MM.1S (cell line): ENCODE measurements at regions not wholly inside any gene's neighbourhood (a gene's known extent, or its start where the extent isn't known, plus 50 kb on each side); places are given as distances from the start of the nearest gene placed in this dataset.

Experiments
- CTCF ChIP-seq: fragments of 300-600 bp; sonication (generic); IDR thresholded peaks from 2 replicates; pipeline ENCODE4 v1.5.1; 2016; ENCODE audit warnings: antibody characterized with exemption, low read length, mixed read lengths
- EZH2 ChIP-seq: fragments of 300-600 bp; sonication (generic); optimal IDR thresholded peaks from 2 replicates; pipeline ENCODE3; 2017; ENCODE audit warnings: low read depth, mild to moderate bottlenecking, antibody characterized with exemption, low read length, mixed read lengths

DNA sequence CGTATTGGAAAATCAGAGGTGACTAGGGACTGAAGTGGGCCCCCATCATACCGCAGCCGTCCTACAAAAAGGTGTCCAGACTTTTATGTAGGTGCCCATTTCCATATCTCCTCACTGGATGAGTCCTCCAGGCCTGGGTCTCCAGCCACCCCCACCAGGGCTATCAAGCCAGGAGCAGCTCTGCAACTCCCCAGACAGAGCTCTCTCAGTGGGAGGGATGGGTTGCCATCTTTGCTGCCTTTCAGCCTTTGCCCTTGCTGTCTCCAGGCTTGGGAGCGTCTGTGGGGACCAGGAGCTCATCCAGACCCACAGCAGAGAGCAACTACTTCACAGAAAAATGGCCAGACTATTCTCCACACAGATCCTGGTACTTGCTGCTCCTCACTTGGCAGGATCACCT lies 802.7 kb upstream of the IGFBP3 start:
- TF ChIP-seq CTCF (no peak), EZH2 (no peak)
